Cerebellar cortex (tissue), 1 donor: ENCODE measurements at regions not wholly inside any gene's neighbourhood (a gene's known extent, or its start where the extent isn't known, plus 50 kb on each side); places are given as distances from the start of the nearest gene placed in this dataset.
"Not testable (repeated sequence)": the region's sequence is repeated elsewhere in the genome, so short reads cannot be mapped to it uniquely, and the experiment has no call there.

Experiments
- DNase-seq: peaks from one replicate; pipeline ENCODE4 v3.0.0-alpha.2; 2015; ENCODE audit warnings: low spot score

- no peak for DNase-seq
Observed at GRCh38 chr1:18561967-18562366, 68.7 kb upstream of the PAX7 start.

- no peak for DNase-seq
Observed at GRCh38 chr1:18564676-18565075, 66.0 kb upstream of the PAX7 start.

GRCh38 chr1:18565321-18565720, 65.3 kb upstream of the PAX7 start:
- DNase-seq = no peak

- DNase-seq = no peak
Observed at GRCh38 chr1:18568489-18568888, 62.2 kb upstream of the PAX7 start.

GRCh38 chr1:18569251-18569650, 61.4 kb upstream of the PAX7 start:
- peak; percentile 71 for DNase-seq

- peak; percentile 69 for DNase-seq
Observed at GRCh38 chr1:18569811-18570545, 60.7 kb upstream of the PAX7 start.

GRCh38 chr1:18571275-18571674, 59.4 kb upstream of the PAX7 start:
- no peak for DNase-seq

GRCh38 chr1:18572022-18572880, 58.4 kb upstream of the PAX7 start:
- DNase-seq = peak; percentile 76

- DNase-seq = no peak
Observed at GRCh38 chr1:18573170-18573569, 57.5 kb upstream of the PAX7 start.

- no peak for DNase-seq
Observed at GRCh38 chr1:18574754-18575153, 55.9 kb upstream of the PAX7 start.

GRCh38 chr1:18575620-18576019, 55.0 kb upstream of the PAX7 start:
- no peak for DNase-seq

- no peak for DNase-seq
Observed at GRCh38 chr1:18578271-18578670, 52.4 kb upstream of the PAX7 start.

GRCh38 chr1:18579267-18579666, 51.4 kb upstream of the PAX7 start:
- DNase-seq = not testable (repeated sequence)

GRCh38 chr1:18580047-18580446, 50.6 kb upstream of the PAX7 start:
- DNase-seq = no peak

GRCh38 chr1:18580691-18581419, 49.8 kb upstream of the PAX7 start:
- DNase-seq = peak; percentile 92
